ENCODE measurements at regions not wholly inside any gene's neighbourhood (a gene's known extent, or its start where the extent isn't known, plus 50 kb on each side); places are given as distances from the start of the nearest gene placed in this dataset.

- H2BK15ac ChIP-seq (ENCODE audit: low read depth, low read length) = no peak overlapping the region
- 0 out of 2 replicates have a peak, but pooled peaks cover 2% of the 10 kb centered on the region for H3K9me1 ChIP-seq (ENCODE audit: insufficient read depth, low read length)
- POLR2A ChIA-PET (ENCODE audit: unreplicated experiment) = no interaction called here
- no peak overlapping the region for H3K27ac ChIP-seq (ENCODE audit: insufficient read depth, low read length)
- dilution Hi-C loops (cut with HindIII; ENCODE audit: low sequenced_read_pairs, unreplicated experiment) = no loop called here
- H4K20me1 ChIP-seq (ENCODE audit: insufficient read depth, low read length) = no peaks in the 10 kb centered on the region
- no peak overlapping the region for H4K5ac ChIP-seq (ENCODE audit: low read depth, low read length)
- no peak overlapping the region for H2BK120ac ChIP-seq (ENCODE audit: low read depth, low read length)
- H3K56ac ChIP-seq (ENCODE audit: extremely low read depth, insufficient read depth, low read length) = no peak overlapping the region
- CTCF ChIA-PET = interaction anchor here (0.6 kb wide), 1 partner anchor 629 kb away, joined by 3 read pairs; no protein-coding TSS in a partner anchor
- no peak overlapping the region for H2AK9ac ChIP-seq (replicated peaks; ENCODE audit: low read depth, low read length, poor library complexity)
- H3K79me1 ChIP-seq (ENCODE audit: low read depth in 1 of 2, low read length in 2 of 2) = no peaks in the 10 kb centered on the region
- no peak overlapping the region for H3K23ac ChIP-seq (ENCODE audit: low read depth, low read length)
- no peak overlapping the region for H4K8ac ChIP-seq (ENCODE audit: low read depth in 2 of 2, low read length in 2 of 2)
- H2AK5ac ChIP-seq (ENCODE audit: low read depth, low read length) = no peak overlapping the region
- intact Hi-C loops (cut with micrococcal nuclease) = loop anchor here (10.0 kb wide), 1 partner anchor 929 kb away; no protein-coding TSS in a partner anchor
- H3K14ac ChIP-seq (replicated peaks; ENCODE audit: low read depth, low read length) = no peak overlapping the region
- no peak overlapping the region for H3K4me3 ChIP-seq (ENCODE audit: insufficient read depth, low read depth, low read length)
- no peaks in the 10 kb centered on the region for H3K36me3 ChIP-seq (ENCODE audit: control insufficient read depth, insufficient read depth, low read length)
- no peak overlapping the region for H3K4ac ChIP-seq (ENCODE audit: low read depth, low read length)
- no peak overlapping the region for H3K9ac ChIP-seq (ENCODE audit: low read depth, low read length)
- ATAC-seq (ENCODE audit: low read depth) = no peak
- no TSS peak for BruUV-seq (replicated peaks)
- H3K27me3 ChIP-seq (ENCODE audit: control insufficient read depth, insufficient read depth, low read length) = no peaks in the 10 kb centered on the region; the same call in 1 of the 2 replicates
- WGBS, 2 experiments (ENCODE audit: extremely low coverage in 2 of 2, insufficient read length in 1 of 2) = no CpG with 5 or more reads among the region's 3 CpGs
- in situ Hi-C loops (cut with MboI; ENCODE audit: low sequenced_read_pairs) = no loop called here
- H3K4me1 ChIP-seq (ENCODE audit: control insufficient read depth, insufficient read depth, low read length) = no peaks in the 10 kb centered on the region
- no peak overlapping the region for H2AFZ ChIP-seq (replicated peaks; ENCODE audit: low read length, poor library complexity)
- H2BK5ac ChIP-seq (ENCODE audit: low read depth, low read length, poor library complexity, severe bottlenecking) = no peak overlapping the region
- TF ChIP-seq RCOR1 (IDR thresholded peaks at IDR 0.05; ENCODE audit: insufficient replicate concordance, low read length) = no peak
- no peak for TF ChIP-seq MXI1 (IDR thresholded peaks at IDR 0.05; ENCODE audit: borderline replicate concordance, low read depth, low read length)
- no peak for TF ChIP-seq RFX5 (IDR thresholded peaks at IDR 0.05; ENCODE audit: low read depth, low read length)
- no peak for TF ChIP-seq ELK1 (IDR thresholded peaks at IDR 0.05; ENCODE audit: borderline replicate concordance, low read depth, low read length)
- no peak for TF ChIP-seq RAD21 (IDR thresholded peaks at IDR 0.05; ENCODE audit: low read length)
- no peak for TF ChIP-seq MAFK (IDR thresholded peaks at IDR 0.05; ENCODE audit: low read depth, low read length)
- no peak for TF ChIP-seq SMC3 (IDR thresholded peaks at IDR 0.05; ENCODE audit: low read depth, low read length)
- TF ChIP-seq MAZ (IDR thresholded peaks at IDR 0.05; ENCODE audit: borderline replicate concordance, low read depth, low read length) = no peak
- TF ChIP-seq NFE2L2 (IDR thresholded peaks at IDR 0.05; ENCODE audit: low read depth, low read length) = no peak
- TF ChIP-seq FOS (IDR thresholded peaks at IDR 0.05; ENCODE audit: low read depth, low read length) = no peak
- TF ChIP-seq, protein P1, sequence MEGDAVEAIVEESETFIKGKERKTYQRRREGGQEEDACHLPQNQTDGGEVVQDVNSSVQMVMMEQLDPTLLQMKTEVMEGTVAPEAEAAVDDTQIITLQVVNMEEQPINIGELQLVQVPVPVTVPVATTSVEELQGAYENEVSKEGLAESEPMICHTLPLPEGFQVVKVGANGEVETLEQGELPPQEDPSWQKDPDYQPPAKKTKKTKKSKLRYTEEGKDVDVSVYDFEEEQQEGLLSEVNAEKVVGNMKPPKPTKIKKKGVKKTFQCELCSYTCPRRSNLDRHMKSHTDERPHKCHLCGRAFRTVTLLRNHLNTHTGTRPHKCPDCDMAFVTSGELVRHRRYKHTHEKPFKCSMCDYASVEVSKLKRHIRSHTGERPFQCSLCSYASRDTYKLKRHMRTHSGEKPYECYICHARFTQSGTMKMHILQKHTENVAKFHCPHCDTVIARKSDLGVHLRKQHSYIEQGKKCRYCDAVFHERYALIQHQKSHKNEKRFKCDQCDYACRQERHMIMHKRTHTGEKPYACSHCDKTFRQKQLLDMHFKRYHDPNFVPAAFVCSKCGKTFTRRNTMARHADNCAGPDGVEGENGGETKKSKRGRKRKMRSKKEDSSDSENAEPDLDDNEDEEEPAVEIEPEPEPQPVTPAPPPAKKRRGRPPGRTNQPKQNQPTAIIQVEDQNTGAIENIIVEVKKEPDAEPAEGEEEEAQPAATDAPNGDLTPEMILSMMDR (conservative IDR thresholded peaks at IDR 0.05; ENCODE audit: low read depth, low read length) = no peak
- no peak for TF ChIP-seq BHLHE40 (IDR thresholded peaks at IDR 0.05; ENCODE audit: low read depth, low read length)
- TF ChIP-seq POLR2A (IDR thresholded peaks at IDR 0.05; ENCODE audit: low read depth, low read length) = no peak
- TF ChIP-seq CEBPB (IDR thresholded peaks at IDR 0.05; ENCODE audit: low read depth, low read length) = no peak
- TF ChIP-seq CHD1 (IDR thresholded peaks at IDR 0.05; ENCODE audit: low read depth, low read length) = no peak
- TF ChIP-seq, protein P2, sequence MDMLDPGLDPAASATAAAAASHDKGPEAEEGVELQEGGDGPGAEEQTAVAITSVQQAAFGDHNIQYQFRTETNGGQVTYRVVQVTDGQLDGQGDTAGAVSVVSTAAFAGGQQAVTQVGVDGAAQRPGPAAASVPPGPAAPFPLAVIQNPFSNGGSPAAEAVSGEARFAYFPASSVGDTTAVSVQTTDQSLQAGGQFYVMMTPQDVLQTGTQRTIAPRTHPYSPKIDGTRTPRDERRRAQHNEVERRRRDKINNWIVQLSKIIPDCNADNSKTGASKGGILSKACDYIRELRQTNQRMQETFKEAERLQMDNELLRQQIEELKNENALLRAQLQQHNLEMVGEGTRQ (IDR thresholded peaks at IDR 0.05; ENCODE audit: low read depth, low read length) = no peak
- no peak overlapping the region for H4K91ac ChIP-seq (ENCODE audit: insufficient read depth, low read depth, low read length)
- H3K9me3 ChIP-seq (ENCODE audit: control insufficient read depth, insufficient read depth, low read length) = no peaks in the 10 kb centered on the region
- H3K18ac ChIP-seq (ENCODE audit: low read depth, low read length) = no peak overlapping the region
- no peak overlapping the region for H3K4me2 ChIP-seq (ENCODE audit: low read depth, low read length)
- no peak for DNase-seq
- no peak overlapping the region for H2BK20ac ChIP-seq (ENCODE audit: low read depth, low read length)
These were observed 136.4 kb downstream of the TRIML1 start for GRCh38 chr4:188275686-188276085.

Data from IMR-90 (cell line).